ENCODE measurements at regions not wholly inside any gene's neighbourhood (a gene's known extent, or its start where the extent isn't known, plus 50 kb on each side); places are given as distances from the start of the nearest gene placed in this dataset.

DNA sequence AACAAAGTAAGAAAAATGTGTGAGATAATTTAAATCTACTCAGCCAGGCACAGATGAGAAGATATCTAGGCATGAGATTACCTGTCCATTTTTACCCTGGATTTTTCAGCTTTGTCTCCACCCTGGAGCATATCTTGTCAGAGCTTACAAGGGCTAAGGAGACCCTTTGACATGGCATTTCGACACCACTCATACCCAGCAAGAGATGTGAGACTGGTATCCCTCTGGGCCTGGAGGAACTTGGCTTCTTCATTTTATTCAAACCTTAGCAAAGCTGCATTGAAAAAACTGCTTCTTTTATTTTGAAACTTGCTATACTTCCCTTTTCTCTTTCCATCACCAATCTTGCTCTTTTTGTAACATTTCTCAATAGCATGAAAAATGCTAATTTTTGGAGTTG, 194.9 kb upstream of the HNMT start:
- no peak overlapping the region for H3K9ac ChIP-seq (ENCODE audit: low read length)
- H4K20me1 ChIP-seq (ENCODE audit: low read depth, low read length): no peaks in the 10 kb centered on the region
- no peaks in the 10 kb centered on the region for H3K36me3 ChIP-seq (ENCODE audit: low read length)
- H3K79me2 ChIP-seq (ENCODE audit: insufficient read depth, low read length): no peaks in the 10 kb centered on the region
- no peaks in the 10 kb centered on the region; the same call in 1 of the 2 replicates for H3K9me2 ChIP-seq (replicated peaks; ENCODE audit: insufficient read depth, low read length)
- H3K9me3 ChIP-seq (ENCODE audit: insufficient read depth, low read length): no peaks in the 10 kb centered on the region
- no peak overlapping the region for H3K27ac ChIP-seq (ENCODE audit: low read depth, low read length)
- TF ChIP-seq, protein P1, sequence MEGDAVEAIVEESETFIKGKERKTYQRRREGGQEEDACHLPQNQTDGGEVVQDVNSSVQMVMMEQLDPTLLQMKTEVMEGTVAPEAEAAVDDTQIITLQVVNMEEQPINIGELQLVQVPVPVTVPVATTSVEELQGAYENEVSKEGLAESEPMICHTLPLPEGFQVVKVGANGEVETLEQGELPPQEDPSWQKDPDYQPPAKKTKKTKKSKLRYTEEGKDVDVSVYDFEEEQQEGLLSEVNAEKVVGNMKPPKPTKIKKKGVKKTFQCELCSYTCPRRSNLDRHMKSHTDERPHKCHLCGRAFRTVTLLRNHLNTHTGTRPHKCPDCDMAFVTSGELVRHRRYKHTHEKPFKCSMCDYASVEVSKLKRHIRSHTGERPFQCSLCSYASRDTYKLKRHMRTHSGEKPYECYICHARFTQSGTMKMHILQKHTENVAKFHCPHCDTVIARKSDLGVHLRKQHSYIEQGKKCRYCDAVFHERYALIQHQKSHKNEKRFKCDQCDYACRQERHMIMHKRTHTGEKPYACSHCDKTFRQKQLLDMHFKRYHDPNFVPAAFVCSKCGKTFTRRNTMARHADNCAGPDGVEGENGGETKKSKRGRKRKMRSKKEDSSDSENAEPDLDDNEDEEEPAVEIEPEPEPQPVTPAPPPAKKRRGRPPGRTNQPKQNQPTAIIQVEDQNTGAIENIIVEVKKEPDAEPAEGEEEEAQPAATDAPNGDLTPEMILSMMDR (IDR thresholded peaks at IDR 0.05; ENCODE audit: insufficient read depth, low read length, poor library complexity, severe bottlenecking): no peak
- TF ChIP-seq EZH2phosphoT487 (conservative IDR thresholded peaks at IDR 0.05; ENCODE audit: low read length): no peak
- H3K4me2 ChIP-seq (ENCODE audit: low read depth, low read length, poor library complexity, severe bottlenecking): no peak overlapping the region
- H3K4me3 ChIP-seq (ENCODE audit: insufficient read depth, low read length, poor library complexity, severe bottlenecking): no peak overlapping the region
- no peaks in the 10 kb centered on the region for H3F3A ChIP-seq (ENCODE audit: insufficient read depth)
- H2AFZ ChIP-seq (ENCODE audit: low read depth, low read length, severe bottlenecking): no peak overlapping the region
- H3K27me3 ChIP-seq (ENCODE audit: low read length): no peaks in the 10 kb centered on the region

DNA sequence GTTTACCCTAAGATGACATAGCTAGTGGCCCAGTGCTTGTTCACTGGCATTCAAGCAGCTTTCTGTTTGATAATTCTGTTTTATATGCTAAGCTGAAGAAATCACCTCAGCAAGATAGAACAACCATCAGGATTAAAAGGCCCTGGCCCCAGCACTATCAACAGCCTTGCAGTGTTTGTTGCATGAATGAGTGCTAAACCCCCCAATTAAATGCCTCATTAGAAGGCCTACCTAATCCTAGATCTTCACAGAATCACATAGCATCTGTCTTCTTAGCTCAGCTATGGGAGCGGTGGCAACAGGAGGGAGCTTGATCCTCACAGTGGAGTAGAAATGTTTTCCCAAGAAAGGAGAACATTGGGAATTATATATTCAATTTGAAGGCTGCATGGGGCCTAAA, 194.1 kb upstream of the HNMT start:
- Histone ChIP-seq H3K4me3 (ENCODE audit: insufficient read depth, low read length, poor library complexity, severe bottlenecking) (no peak overlapping the region), H3K36me3 (ENCODE audit: low read length) (no peaks in the 10 kb centered on the region), H2AFZ (ENCODE audit: low read depth, low read length, severe bottlenecking) (no peak overlapping the region)

DNA sequence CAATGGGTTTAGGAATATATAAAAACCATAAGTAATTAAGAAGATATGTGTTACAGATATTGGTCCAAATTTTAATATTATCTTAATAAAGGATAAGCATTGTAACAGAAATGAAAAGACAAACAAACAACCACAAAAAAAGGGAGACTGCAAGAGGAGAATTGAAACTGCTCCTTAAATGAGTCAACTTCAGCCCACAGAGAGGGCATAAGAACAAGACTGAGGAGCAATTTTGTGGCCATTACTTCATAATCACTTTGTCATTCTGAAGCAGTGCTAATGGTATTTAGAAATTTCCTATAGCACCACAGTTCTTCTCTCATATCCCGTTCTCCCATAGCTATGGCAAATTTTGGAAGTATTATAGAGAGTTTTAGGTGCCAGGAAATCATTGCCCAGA, 193.2 kb upstream of the HNMT start:
- no peak overlapping the region for H3K4me3 ChIP-seq (ENCODE audit: insufficient read depth, low read length, poor library complexity, severe bottlenecking)
- no peak overlapping the region for H3K27ac ChIP-seq (ENCODE audit: low read depth, low read length)
- no peak overlapping the region for H3K4me2 ChIP-seq (ENCODE audit: low read depth, low read length, poor library complexity, severe bottlenecking)
- no peaks in the 10 kb centered on the region for H3K36me3 ChIP-seq (ENCODE audit: low read length)
- H3K27me3 ChIP-seq (ENCODE audit: low read length): no peaks in the 10 kb centered on the region
- TF ChIP-seq, protein P1 (IDR thresholded peaks at IDR 0.05; ENCODE audit: insufficient read depth, low read length, poor library complexity, severe bottlenecking): no peak
- no peak for TF ChIP-seq EZH2phosphoT487 (conservative IDR thresholded peaks at IDR 0.05; ENCODE audit: low read length)
- H4K20me1 ChIP-seq (ENCODE audit: low read depth, low read length): no peaks in the 10 kb centered on the region
- no peak overlapping the region for H3K9ac ChIP-seq (ENCODE audit: low read length)
- H3K79me2 ChIP-seq (ENCODE audit: insufficient read depth, low read length): no peaks in the 10 kb centered on the region
- H3F3A ChIP-seq (ENCODE audit: insufficient read depth): no peaks in the 10 kb centered on the region
- H3K9me2 ChIP-seq (replicated peaks; ENCODE audit: insufficient read depth, low read length): no peaks in the 10 kb centered on the region
- no peak overlapping the region for H2AFZ ChIP-seq (ENCODE audit: low read depth, low read length, severe bottlenecking)
- no peaks in the 10 kb centered on the region for H3K9me3 ChIP-seq (ENCODE audit: insufficient read depth, low read length)

More for the DNA sequence above, 194.1 kb upstream of the HNMT start:
- H3K9me3 ChIP-seq (ENCODE audit: insufficient read depth, low read length): no peaks in the 10 kb centered on the region
- no peak overlapping the region for H3K27ac ChIP-seq (ENCODE audit: low read depth, low read length)
- no peak for TF ChIP-seq EZH2phosphoT487 (conservative IDR thresholded peaks at IDR 0.05; ENCODE audit: low read length)
- TF ChIP-seq, protein P1 (IDR thresholded peaks at IDR 0.05; ENCODE audit: insufficient read depth, low read length, poor library complexity, severe bottlenecking): no peak
- no peaks in the 10 kb centered on the region for H3K27me3 ChIP-seq (ENCODE audit: low read length)
- H3K9ac ChIP-seq (ENCODE audit: low read length): no peak overlapping the region
- no peaks in the 10 kb centered on the region for H3K9me2 ChIP-seq (replicated peaks; ENCODE audit: insufficient read depth, low read length)
- no peaks in the 10 kb centered on the region for H4K20me1 ChIP-seq (ENCODE audit: low read depth, low read length)
- H3F3A ChIP-seq (ENCODE audit: insufficient read depth): no peaks in the 10 kb centered on the region
- no peak overlapping the region for H3K4me2 ChIP-seq (ENCODE audit: low read depth, low read length, poor library complexity, severe bottlenecking)
- H3K79me2 ChIP-seq (ENCODE audit: insufficient read depth, low read length): no peaks in the 10 kb centered on the region
